ENCODE measurements at regions not wholly inside any gene's neighbourhood (a gene's known extent, or its start where the extent isn't known, plus 50 kb on each side); places are given as distances from the start of the nearest gene placed in this dataset.

GRCh38 chr1:58950897-58951296, 167.1 kb upstream of the JUN start:
- H2BK120ac ChIP-seq (replicated peaks; ENCODE audit: low read depth, low read length), result no peak overlapping the region
- no peak overlapping the region for H2BK15ac ChIP-seq (ENCODE audit: low read length)
- no peaks in the 10 kb centered on the region for H3K9me3 ChIP-seq (ENCODE audit: insufficient read depth in 2 of 2, low read depth in 1 of 2, low read length in 1 of 2)
- H3K9ac ChIP-seq (replicated peaks in 1 of 4; ENCODE audit: extremely low read depth in 1 of 4, low read depth in 3 of 4, low read length in 3 of 4), result no peak overlapping the region
- no peak overlapping the region for H3K4me2 ChIP-seq (ENCODE audit: insufficient read depth in 1 of 2, low read depth in 2 of 2, low read length in 2 of 2)
- FAIRE-seq, result no peak
- no peak for DNase-seq (ENCODE audit: low read depth in 1 of 2, low spot score in 2 of 2)
- no peak overlapping the region for H3K4me3 ChIP-seq (ENCODE audit: extremely low read depth in 1 of 4, insufficient read depth in 2 of 4, low read depth in 3 of 4, low read length in 4 of 4)
- H3K18ac ChIP-seq (ENCODE audit: extremely low read depth, low read length), result no peak overlapping the region
- no peak overlapping the region for H3K4ac ChIP-seq (replicated peaks; ENCODE audit: insufficient read length, low read depth, low read length)
- H4K91ac ChIP-seq (replicated peaks; ENCODE audit: insufficient read length, low read length), result no peak overlapping the region
- H3K27me3 ChIP-seq (replicated peaks in 1 of 4; ENCODE audit: control insufficient read depth in 3 of 4, extremely low read depth in 1 of 4, insufficient read depth in 3 of 4, low read length in 3 of 4), result no peaks in the 10 kb centered on the region
- H4K20me1 ChIP-seq (replicated peaks in 1 of 2; ENCODE audit: control insufficient read depth in 1 of 2, insufficient read depth in 2 of 2, low read length in 2 of 2), result no peaks in the 10 kb centered on the region
- no peak overlapping the region for H2AFZ ChIP-seq (ENCODE audit: low read length)
- H3K23me2 ChIP-seq (ENCODE audit: low read depth, low read length), result no peaks in the 10 kb centered on the region
- H4K5ac ChIP-seq (ENCODE audit: insufficient read length, low read depth, low read length), result no peak overlapping the region
- no peak overlapping the region for H2BK20ac ChIP-seq (ENCODE audit: low read length)
- H2AK5ac ChIP-seq (ENCODE audit: low read depth, low read length), result no peak overlapping the region
- no peak overlapping the region for H3K27ac ChIP-seq (ENCODE audit: low read depth, low read length)
- H2BK5ac ChIP-seq (ENCODE audit: low read depth, low read length), result no peak overlapping the region
- no peak overlapping the region for H4K8ac ChIP-seq (ENCODE audit: extremely low read depth, insufficient read depth, low read length)
- H2BK12ac ChIP-seq (ENCODE audit: low read depth, low read length), result no peak overlapping the region
- H3K4me1 ChIP-seq (replicated peaks in 1 of 4; ENCODE audit: control insufficient read depth in 3 of 4, insufficient read depth in 4 of 4, low read length in 3 of 4), result no peaks in the 10 kb centered on the region
- H3K23ac ChIP-seq (ENCODE audit: insufficient read length), result no peak overlapping the region
- H3K14ac ChIP-seq (ENCODE audit: insufficient read length), result no peak overlapping the region
- POLR2A ChIA-PET (ENCODE audit: partially characterized antibody), result interaction anchor here (1.6 kb wide), 1 partner anchor 15 kb away, joined by 3 read pairs; no protein-coding TSS in a partner anchor
- H3K36me3 ChIP-seq (ENCODE audit: control insufficient read depth in 2 of 4, insufficient read depth in 4 of 4, low read length in 3 of 4), result no peaks in the 10 kb centered on the region
- H3K79me1 ChIP-seq (ENCODE audit: low read depth, low read length), result no peaks in the 10 kb centered on the region
- CTCF ChIA-PET (ENCODE audit: partially characterized antibody), result interaction anchor here (1.0 to 2.4 kb wide), 7 partner anchors 14 to 809 kb away, joined by 3 to 11 read pairs (median 4); no protein-coding TSS in a partner anchor
- H3K56ac ChIP-seq (replicated peaks; ENCODE audit: insufficient read length, low read depth, low read length), result no peak overlapping the region
- TF ChIP-seq SAP30 (IDR thresholded peaks at IDR 0.05; ENCODE audit: insufficient read depth, insufficient replicate concordance, low read length) (no peak), JUN (IDR thresholded peaks at IDR 0.05; ENCODE audit: low read depth, low read length) (no peak), KDM1A (IDR thresholded peaks at IDR 0.05; ENCODE audit: borderline replicate concordance, low read length) (no peak), CTCF (IDR thresholded peaks at IDR 0.05; ENCODE audit: control extremely low read depth in 1 of 3, insufficient read depth in 1 of 3, low read depth in 1 of 3, low read length in 3 of 3) (peak in 2 of 3 experiments; percentile 29 to 42; a peak in 3 of 4 replicates), USF2 (IDR thresholded peaks at IDR 0.05; ENCODE audit: low read length) (0 out of 2 replicates have a peak, but pooled peaks have one; percentile 12), RAD21 (IDR thresholded peaks at IDR 0.05 in 1 of 2, conservative IDR thresholded peaks at IDR 0.05 in 1 of 2; ENCODE audit: low read depth in 2 of 2, low read length in 2 of 2) (peak; percentile 69 to 80)
- WGBS, 2 experiments (ENCODE audit: extremely low coverage in 1 of 2, insufficient coverage in 1 of 2, insufficient read length in 1 of 2, insufficient replicate concordance in 2 of 2, low coverage in 1 of 2, low lambda C conversion rate in 2 of 2, missing lambda C conversion rate in 1 of 2), result 95% methylated on average over 7 of the region's 7 CpGs; no CpG with 5 or more reads in 1 of the 2 experiments
- H3K79me2 ChIP-seq (ENCODE audit: control insufficient read depth in 1 of 2, insufficient read depth in 2 of 2, low read length in 2 of 2), result no peaks in the 10 kb centered on the region

All from H1 (cell line).